IMR-90 (cell line): ENCODE measurements at regions not wholly inside any gene's neighbourhood (a gene's known extent, or its start where the extent isn't known, plus 50 kb on each side); places are given as distances from the start of the nearest gene placed in this dataset.

Experiments
- ATAC-seq: fragments of 200-7000 bp; cut with Tn5 transposase; 2 replicates; pipeline ENCODE4 v1.9.1; 2020; ENCODE audit warnings: low read depth, mild to moderate bottlenecking, moderate library complexity
- BruUV-seq: library from RNA; stranded (reverse); fragments of 400-500 nt; replicated peaks from 2 replicates; lab custom pipeline; 2021; lab: Mats Ljungman, UMichigan
- CTCF ChIA-PET: fragments of 300-600 bp; formaldehyde crosslinking; extraction: SDS; loops from one replicate; lab custom pipeline; 2021; ENCODE audit warnings: antibody characterized with exemption; lab: Yijun Ruan, JAX
- POLR2A ChIA-PET: fragments of 300-600 bp; sonication (Branson Sonifier 250); formaldehyde crosslinking; loops from one replicate; lab custom pipeline; 2022; ENCODE audit warnings: antibody characterized with exemption; ENCODE audit not compliant: unreplicated experiment; lab: Charles Lee
- DNase-seq: peaks from one replicate; pipeline ENCODE4 v3.0.0; 2013
- H2AFZ ChIP-seq: replicated peaks from 2 replicates; pipeline ENCODE3; 2013; ENCODE audit warnings: low read length, mild to moderate bottlenecking; ENCODE audit not compliant: poor library complexity
- H2AK5ac ChIP-seq: 2 replicates; pipeline ENCODE4 v1.6.1; 2013; ENCODE audit warnings: low read depth, low read length, inconsistent platforms
- H2AK9ac ChIP-seq: replicated peaks from 2 replicates; pipeline ENCODE3; 2013; ENCODE audit warnings: mild to moderate bottlenecking, low read depth, low read length, moderate library complexity; ENCODE audit not compliant: poor library complexity
- H2BK120ac ChIP-seq: 2 replicates; pipeline ENCODE4 v1.6.1; 2013; ENCODE audit warnings: low read depth, low read length, inconsistent platforms
- H2BK15ac ChIP-seq: 3 replicates; pipeline ENCODE4 v1.6.1; 2013; ENCODE audit warnings: low read depth, low read length, inconsistent platforms
- H2BK20ac ChIP-seq: 2 replicates; pipeline ENCODE4 v1.6.1; 2013; ENCODE audit warnings: low read depth, mild to moderate bottlenecking, inconsistent platforms, low read length, moderate library complexity
- H2BK5ac ChIP-seq: 2 replicates; pipeline ENCODE4 v1.6.1; 2013; ENCODE audit warnings: mild to moderate bottlenecking, low read depth, low read length, inconsistent platforms; ENCODE audit not compliant: poor library complexity, severe bottlenecking
- H3K14ac ChIP-seq: replicated peaks from 2 replicates; pipeline ENCODE4 v1.6.1; 2013; ENCODE audit warnings: low read depth, low read length, inconsistent platforms
- H3K18ac ChIP-seq: 2 replicates; pipeline ENCODE4 v1.6.1; 2013; ENCODE audit warnings: low read depth, low read length, control low read depth
- H3K23ac ChIP-seq: 2 replicates; pipeline ENCODE4 v1.6.1; 2013; ENCODE audit warnings: low read depth, low read length, inconsistent platforms
- H3K27ac ChIP-seq: 2 replicates; pipeline ENCODE4 v1.5.1; 2013; ENCODE audit warnings: mild to moderate bottlenecking, control low read depth, low read length; ENCODE audit not compliant: insufficient read depth
- H3K27me3 ChIP-seq: 2 replicates; pipeline ENCODE4 v1.6.1; 2013; ENCODE audit warnings: low read length; ENCODE audit not compliant: control insufficient read depth, insufficient read depth
- H3K36me3 ChIP-seq: 2 replicates; pipeline ENCODE4 v1.6.1; 2013; ENCODE audit warnings: low read length, mixed read lengths; ENCODE audit not compliant: control insufficient read depth, insufficient read depth
- H3K4ac ChIP-seq: 2 replicates; pipeline ENCODE4 v1.6.1; 2013; ENCODE audit warnings: low read depth, low read length, inconsistent platforms
- H3K4me1 ChIP-seq: 2 replicates; pipeline ENCODE4 v1.6.1; 2013; ENCODE audit warnings: low read length, mixed read lengths; ENCODE audit not compliant: control insufficient read depth, insufficient read depth
- H3K4me2 ChIP-seq: 2 replicates; pipeline ENCODE4 v1.6.1; 2013; ENCODE audit warnings: low read depth, mild to moderate bottlenecking, control low read depth, low read length, moderate library complexity
- H3K4me3 ChIP-seq: 2 replicates; pipeline ENCODE4 v1.5.1; 2013; ENCODE audit warnings: low read depth, mild to moderate bottlenecking, control low read depth, low read length, moderate library complexity; ENCODE audit not compliant: insufficient read depth
- H3K56ac ChIP-seq: 2 replicates; pipeline ENCODE4 v1.6.1; 2013; ENCODE audit warnings: low read length, inconsistent platforms; ENCODE audit not compliant: insufficient read depth; ENCODE audit errors: extremely low read depth
- H3K79me1 ChIP-seq, 2 experiments: 2 replicates each; pipeline ENCODE4 v1.6.1; 2013; ENCODE audit warnings: low read length in 2 of 2, inconsistent platforms in 1 of 2, low read depth in 1 of 2
- H3K9ac ChIP-seq: 2 replicates; pipeline ENCODE4 v1.6.1; 2013; ENCODE audit warnings: low read depth, low read length, control low read depth
- H3K9me1 ChIP-seq: 2 replicates; pipeline ENCODE4 v1.6.1; 2013; ENCODE audit warnings: low read length, inconsistent platforms; ENCODE audit not compliant: insufficient read depth
- H3K9me3 ChIP-seq: 2 replicates; pipeline ENCODE4 v1.6.1; 2013; ENCODE audit warnings: low read length; ENCODE audit not compliant: control insufficient read depth, insufficient read depth
- H4K20me1 ChIP-seq: 2 replicates; pipeline ENCODE4 v1.6.1; 2013; ENCODE audit warnings: low read length, inconsistent platforms; ENCODE audit not compliant: insufficient read depth
- H4K5ac ChIP-seq: 2 replicates; pipeline ENCODE4 v1.6.1; 2013; ENCODE audit warnings: mild to moderate bottlenecking, low read depth, low read length, control low read depth
- H4K8ac ChIP-seq, 2 experiments: 2 replicates each; pipeline ENCODE4 v1.6.1; 2013; ENCODE audit warnings: low read depth in 2 of 2, low read length in 2 of 2, control low read depth in 1 of 2, inconsistent platforms in 1 of 2
- H4K91ac ChIP-seq: 2 replicates; pipeline ENCODE4 v1.6.1; 2013; ENCODE audit warnings: low read depth, low read length, inconsistent platforms; ENCODE audit not compliant: insufficient read depth
- BHLHE40 ChIP-seq: fragments of 150-350 bp; IDR thresholded peaks from 2 replicates; pipeline ENCODE4 v1.6.1; 2016; ENCODE audit warnings: mild to moderate bottlenecking, low read depth, low read length
- CHD1 ChIP-seq: IDR thresholded peaks from 2 replicates; pipeline ENCODE4 v1.6.1; 2012; ENCODE audit warnings: low read depth, low read length, improper control_type of control experiment
- FOS ChIP-seq: fragments of 150-350 bp; IDR thresholded peaks from 2 replicates; pipeline ENCODE4 v1.6.1; 2016; ENCODE audit warnings: low read depth, low read length
- MXI1 ChIP-seq: IDR thresholded peaks from 2 replicates; pipeline ENCODE4 v1.6.1; 2012; ENCODE audit warnings: low read depth, mild to moderate bottlenecking, low read length, moderate library complexity, borderline replicate concordance
- RCOR1 ChIP-seq: IDR thresholded peaks from 2 replicates; pipeline ENCODE4 v1.6.1; 2012; ENCODE audit warnings: mild to moderate bottlenecking, low read length, improper control_type of control experiment; ENCODE audit not compliant: insufficient replicate concordance
- RFX5 ChIP-seq: IDR thresholded peaks from 2 replicates; pipeline ENCODE4 v1.8.0; 2012; ENCODE audit warnings: low read depth, mild to moderate bottlenecking, low read length, moderate library complexity
- WGBS, 2 experiments: methylation state at CpG; one replicate each; pipeline versions ENCODE4 v1.1.5 to v1.1.7; 2013; ENCODE audit warnings: missing lambda C conversion rate in 2 of 2; ENCODE audit not compliant: insufficient read length in 1 of 2; ENCODE audit errors: extremely low coverage in 2 of 2; 5-methylcytosine and 5-hydroxymethylcytosine counted together
- dilution Hi-C: fragments of 300-500 bp; cut with HindIII; formaldehyde crosslinking; loops from one replicate; pipeline ENCODE4 v1.14.3; 2018; ENCODE audit warnings: low sequenced_read_pairs; ENCODE audit not compliant: unreplicated experiment
- in situ Hi-C: fragments of 300-500 bp; cut with MboI; formaldehyde crosslinking; loops from 3 replicates; pipeline ENCODE4 v1.14.3; 2019; ENCODE audit warnings: low sequenced_read_pairs, inconsistent platforms, mixed read lengths
- intact Hi-C: fragments of 100-400 bp; cut with micrococcal nuclease; formaldehyde crosslinking; loops from 2 replicates; pipeline ENCODE4 v1.10.0; 2022
- TF ChIP-seq, protein P1 (sequence below): fragments of 150-350 bp; IDR thresholded peaks from 2 replicates; pipeline ENCODE4 v1.6.1; 2016; ENCODE audit warnings: low read depth, mild to moderate bottlenecking, low read length, moderate library complexity, borderline replicate concordance

DNA sequence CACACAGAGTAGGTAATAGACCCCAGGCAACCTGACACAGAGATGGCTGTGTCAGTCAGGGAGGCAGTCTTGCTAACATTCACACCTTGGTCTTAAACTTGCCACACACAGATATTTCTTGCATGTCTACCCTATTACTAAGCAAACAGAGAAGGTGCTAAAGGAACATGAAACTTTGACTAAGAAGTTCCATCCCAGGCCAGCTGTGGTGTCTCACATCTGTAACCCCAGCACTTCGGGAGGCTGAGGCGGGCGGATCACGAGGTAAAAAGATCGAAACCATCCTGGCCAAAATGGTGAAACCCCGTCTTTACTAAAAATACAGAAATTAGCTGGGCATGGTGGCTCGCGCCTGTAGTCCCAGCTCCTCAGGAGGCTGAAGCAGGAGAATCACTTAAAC is 222.4 kb upstream of the JARID2 start:
- Histone ChIP-seq H3K9me3 (no peaks in the 10 kb centered on the region), H4K91ac (no peak overlapping the region), H3K14ac (no peak overlapping the region), H2AK5ac (no peak overlapping the region), H3K4me2 (no peak overlapping the region), H4K20me1 (no peaks in the 10 kb centered on the region), H3K27ac (no peak overlapping the region), H2AFZ (no peak overlapping the region), H3K27me3 (no peaks in the 10 kb centered on the region), H3K9ac (no peak overlapping the region), H3K4me3 (no peak overlapping the region), H3K18ac (no peak overlapping the region), H3K4ac (no peak overlapping the region), H4K8ac (no peak overlapping the region), H3K36me3 (no peaks in the 10 kb centered on the region), H3K23ac (no peak overlapping the region), H3K79me1 (no peaks in the 10 kb centered on the region), H2BK120ac (no peak overlapping the region), H2BK15ac (no peak overlapping the region), H3K56ac (no peak overlapping the region), H2BK20ac (no peak overlapping the region), H3K9me1 (0 out of 2 replicates have a peak, but pooled peaks cover 3% of the 10 kb centered on the region), H4K5ac (no peak overlapping the region), H2BK5ac (no peak overlapping the region), H2AK9ac (no peak overlapping the region), H3K4me1 (peaks cover 2% of the 10 kb centered on the region; the same call in 1 of the 2 replicates)
- TF ChIP-seq RCOR1, result no peak
- TF ChIP-seq MXI1, result no peak
- TF ChIP-seq FOS, result no peak
- no peak for TF ChIP-seq RFX5
- TF ChIP-seq CHD1, result no peak
- TF ChIP-seq, protein P1, sequence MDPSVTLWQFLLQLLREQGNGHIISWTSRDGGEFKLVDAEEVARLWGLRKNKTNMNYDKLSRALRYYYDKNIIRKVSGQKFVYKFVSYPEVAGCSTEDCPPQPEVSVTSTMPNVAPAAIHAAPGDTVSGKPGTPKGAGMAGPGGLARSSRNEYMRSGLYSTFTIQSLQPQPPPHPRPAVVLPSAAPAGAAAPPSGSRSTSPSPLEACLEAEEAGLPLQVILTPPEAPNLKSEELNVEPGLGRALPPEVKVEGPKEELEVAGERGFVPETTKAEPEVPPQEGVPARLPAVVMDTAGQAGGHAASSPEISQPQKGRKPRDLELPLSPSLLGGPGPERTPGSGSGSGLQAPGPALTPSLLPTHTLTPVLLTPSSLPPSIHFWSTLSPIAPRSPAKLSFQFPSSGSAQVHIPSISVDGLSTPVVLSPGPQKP, result no peak
- no peak for TF ChIP-seq BHLHE40
- BruUV-seq, result no TSS peak
- ATAC-seq (no peak), DNase-seq (no peak)
- dilution Hi-C loops (no loop called here), in situ Hi-C loops (no loop called here), intact Hi-C loops (no loop called here)
- ChIA-PET CTCF (no interaction called here), POLR2A (no interaction called here)
- 100% methylated on average over 2 of the region's 8 CpGs; no CpG with 5 or more reads in 1 of the 2 experiments for WGBS, 2 experiments
